C4-2B (cell line): ENCODE measurements at regions not wholly inside any gene's neighbourhood (a gene's known extent, or its start where the extent isn't known, plus 50 kb on each side); places are given as distances from the start of the nearest gene placed in this dataset.

Experiments used
- H3K27ac ChIP-seq: fragments of 450-650 bp; 2 replicates; pipeline ENCODE4 v1.5.1; 2017
- CTCF ChIP-seq: fragments of 450-650 bp; conservative IDR thresholded peaks from 2 replicates; pipeline ENCODE4 v1.5.1; 2017; ENCODE audit warnings: mild to moderate bottlenecking
- ZFX ChIP-seq: fragments of 450-650 bp; IDR thresholded peaks from 2 replicates; pipeline ENCODE4 v1.6.1; 2017

DNA sequence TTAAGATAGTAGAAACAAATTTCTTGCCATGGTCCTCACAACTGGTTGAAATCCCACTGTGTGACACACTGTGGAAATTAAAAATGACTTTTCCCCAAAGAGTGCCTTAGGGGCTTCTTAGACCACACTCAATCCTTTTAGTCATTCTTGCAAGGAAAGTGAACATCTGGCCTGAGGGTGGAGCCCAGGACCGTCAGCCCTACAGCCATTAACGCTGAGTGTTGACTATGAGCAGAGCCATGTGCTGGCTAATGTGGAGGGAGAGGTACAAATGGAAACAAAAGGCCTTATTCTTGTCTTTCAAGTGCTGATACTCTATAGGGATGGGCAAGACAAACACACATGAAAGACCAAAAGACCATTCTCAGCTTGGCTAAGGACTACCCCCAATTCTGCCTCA lies 456.5 kb downstream of the ZSWIM6 start:
- H3K27ac ChIP-seq = no peak overlapping the region
- TF ChIP-seq ZFX (no peak), CTCF (no peak)

- no peak for TF ChIP-seq ZFX
- no peak for TF ChIP-seq CTCF
- no peak overlapping the region for H3K27ac ChIP-seq
Observed at GRCh38 chr5:61790007-61790406, 457.9 kb downstream of the ZSWIM6 start.

- H3K27ac ChIP-seq = no peak overlapping the region
- TF ChIP-seq ZFX (no peak), CTCF (no peak)
Observed at GRCh38 chr5:61790678-61791077, 458.6 kb downstream of the ZSWIM6 start.

DNA sequence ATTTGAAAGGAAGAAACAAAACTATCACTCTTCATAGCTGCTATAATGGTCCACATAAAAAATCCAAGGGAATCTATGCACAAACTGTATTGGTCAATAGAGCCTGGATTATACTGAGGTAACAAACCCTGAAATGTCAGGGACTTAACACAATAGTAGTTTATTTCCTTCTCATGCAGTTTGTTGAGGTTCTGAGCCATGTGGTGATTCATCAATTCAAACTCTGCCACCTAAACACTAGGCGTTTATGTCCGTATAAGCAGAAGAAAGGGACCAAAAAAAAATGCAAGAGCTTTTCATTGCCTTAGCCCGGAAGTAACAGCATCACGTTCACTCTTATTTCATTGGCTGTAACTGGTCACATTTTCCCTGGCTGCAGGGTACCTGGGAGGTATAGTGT lies 464.7 kb downstream of the ZSWIM6 start:
- TF ChIP-seq CTCF (no peak), ZFX (no peak)
- no peak overlapping the region for H3K27ac ChIP-seq

DNA sequence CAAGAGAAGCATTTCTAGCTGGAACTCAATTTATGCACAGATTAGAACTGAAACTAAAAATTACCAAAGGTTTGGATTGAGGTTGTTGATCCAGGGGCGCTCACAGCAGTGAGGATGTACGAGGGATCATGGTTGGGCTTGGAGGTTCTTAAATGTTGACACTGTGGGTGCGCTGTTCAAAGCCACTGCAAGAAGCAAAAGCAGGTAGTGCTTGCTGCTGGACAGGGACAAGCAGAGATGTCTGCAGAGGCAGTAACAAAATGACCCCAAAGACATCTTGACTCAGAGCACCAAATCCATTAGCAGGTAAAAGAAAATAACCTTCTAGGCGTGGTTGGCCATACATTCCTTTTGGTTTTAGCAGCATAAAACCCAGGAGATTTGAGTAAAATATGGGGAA lies 468.4 kb downstream of the ZSWIM6 start:
- H3K27ac ChIP-seq = no peak overlapping the region
- TF ChIP-seq CTCF = no peak
- no peak for TF ChIP-seq ZFX

DNA sequence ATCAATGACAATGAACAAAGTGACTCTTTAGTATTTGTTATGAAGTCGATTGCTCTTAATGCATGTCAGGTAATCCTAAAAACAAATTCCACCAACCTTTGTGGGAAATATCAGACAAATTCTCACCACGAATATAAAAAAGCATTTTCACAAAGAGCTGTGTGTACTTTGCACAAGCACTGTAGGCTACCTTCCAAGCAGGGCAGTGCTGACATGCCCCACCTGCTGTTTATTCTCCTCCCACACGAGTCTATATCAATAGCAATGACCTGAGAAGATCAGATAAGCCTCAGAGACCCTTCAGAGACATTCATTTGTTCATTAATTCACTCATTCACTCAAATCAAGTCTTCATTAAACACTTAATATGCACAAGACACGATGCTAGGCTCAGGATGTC lies 469.1 kb downstream of the ZSWIM6 start:
- TF ChIP-seq CTCF (no peak), ZFX (no peak)
- H3K27ac ChIP-seq = no peak overlapping the region

DNA sequence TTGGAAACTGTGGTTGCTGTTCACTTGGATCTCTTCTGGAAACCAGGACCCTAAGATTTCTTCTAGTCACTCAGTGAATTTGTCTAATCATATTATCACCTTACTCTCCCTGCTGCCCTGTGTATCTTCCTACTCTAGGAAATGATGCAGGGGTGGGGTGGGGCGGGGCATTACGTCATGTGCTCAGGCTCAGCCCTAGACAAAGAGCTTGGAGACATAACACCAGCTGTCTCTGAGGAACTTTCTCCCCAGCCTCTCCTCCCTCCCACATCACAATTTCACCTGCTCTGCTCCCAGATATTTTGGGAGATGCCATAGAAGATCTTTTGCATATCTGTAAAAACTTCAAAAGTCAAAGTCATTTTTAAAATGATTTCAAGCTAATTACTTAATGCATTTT lies 470.4 kb downstream of the ZSWIM6 start:
- TF ChIP-seq ZFX = no peak
- TF ChIP-seq CTCF = no peak
- H3K27ac ChIP-seq = no peak overlapping the region
